ENCODE measurements at regions not wholly inside any gene's neighbourhood (a gene's known extent, or its start where the extent isn't known, plus 50 kb on each side); places are given as distances from the start of the nearest gene placed in this dataset.

GRCh38 chr9:129400971-129401622, 219.8 kb downstream of the C9orf50 start:
- no peak for DNase-seq (ENCODE audit: low read depth in 2 of 2)

GRCh38 chr9:129400001-129400970, 220.6 kb downstream of the C9orf50 start:
- DNase-seq (ENCODE audit: low read depth in 2 of 2) = no peak

GRCh38 chr9:129399634-129399990, 221.3 kb downstream of the C9orf50 start:
- no peak for DNase-seq (ENCODE audit: low read depth in 2 of 2)

GRCh38 chr9:129398961-129399633, 221.0 kb upstream of the IER5L start:
- no peak for DNase-seq (ENCODE audit: low read depth in 2 of 2)

- no peak for DNase-seq (ENCODE audit: low read depth in 2 of 2)
Observed at GRCh38 chr9:129398101-129398960, 220.3 kb upstream of the IER5L start.

GRCh38 chr9:129397335-129397734, 219.3 kb upstream of the IER5L start:
- DNase-seq (ENCODE audit: low read depth in 2 of 2) = no peak

- no peak for DNase-seq (ENCODE audit: low read depth in 2 of 2)
Observed at GRCh38 chr9:129396365-129396708, 218.3 kb upstream of the IER5L start.

- DNase-seq (ENCODE audit: low read depth in 2 of 2) = no peak
Observed at GRCh38 chr9:129395633-129396364, 217.7 kb upstream of the IER5L start.

GRCh38 chr9:129394886-129395279, 216.8 kb upstream of the IER5L start:
- DNase-seq (ENCODE audit: low read depth in 2 of 2) = no peak

GRCh38 chr9:129394061-129394885, 216.2 kb upstream of the IER5L start:
- no peak for DNase-seq (ENCODE audit: low read depth in 2 of 2)

GRCh38 chr9:129393064-129393463, 215.0 kb upstream of the IER5L start:
- no peak for DNase-seq (ENCODE audit: low read depth in 2 of 2)

- DNase-seq (ENCODE audit: low read depth in 2 of 2) = no peak
Observed at GRCh38 chr9:129392093-129392541, 214.1 kb upstream of the IER5L start.

- DNase-seq (ENCODE audit: low read depth in 2 of 2) = no peak
Observed at GRCh38 chr9:129391221-129391661, 213.2 kb upstream of the IER5L start.

GRCh38 chr9:129390541-129390940, 212.5 kb upstream of the IER5L start:
- DNase-seq (ENCODE audit: low read depth in 2 of 2) = no peak

- DNase-seq (ENCODE audit: low read depth in 2 of 2) = no peak
Observed at GRCh38 chr9:129387822-129388221, 209.8 kb upstream of the IER5L start.

- DNase-seq (ENCODE audit: low read depth in 2 of 2) = no peak
Observed at GRCh38 chr9:129386812-129387177, 208.7 kb upstream of the IER5L start.

GRCh38 chr9:129385211-129385934, 207.3 kb upstream of the IER5L start:
- DNase-seq (ENCODE audit: low read depth in 2 of 2) = no peak

GRCh38 chr9:129384491-129385210, 206.6 kb upstream of the IER5L start:
- no peak for DNase-seq (ENCODE audit: low read depth in 2 of 2)

Measured in fibroblast of skin of left quadriceps (primary cell).